Activated naive CD4-positive, alpha-beta T cell treated with Interleukin-2 at 50 U/mL for 16 hours (primary cell): ENCODE measurements at regions not wholly inside any gene's neighbourhood (a gene's known extent, or its start where the extent isn't known, plus 50 kb on each side); places are given as distances from the start of the nearest gene placed in this dataset.
"Not testable (repeated sequence)": the region's sequence is repeated elsewhere in the genome, so short reads cannot be mapped to it uniquely, and the experiment has no call there.

Experiments used
- DNase-seq: peaks from one replicate; pipeline ENCODE4 v3.0.0-alpha.2; 2020

- no peak for DNase-seq
Observed at GRCh38 chrX:16320765-16321355, 153.6 kb downstream of the MAGEB17 start.

GRCh38 chrX:16333453-16333852, 166.2 kb downstream of the MAGEB17 start:
- DNase-seq, result no peak

- DNase-seq, result no peak
Observed at GRCh38 chrX:16335181-16335580, 167.9 kb downstream of the MAGEB17 start.

- DNase-seq, result no peak
Observed at GRCh38 chrX:16347968-16348670, 180.8 kb downstream of the MAGEB17 start.

- DNase-seq, result no peak
Observed at GRCh38 chrX:16357902-16358301, 190.6 kb downstream of the MAGEB17 start.

- DNase-seq, result not testable (repeated sequence)
Observed at GRCh38 chrX:16360056-16360455, 192.8 kb downstream of the MAGEB17 start.

- DNase-seq, result no peak
Observed at GRCh38 chrX:16368696-16369095, 201.4 kb downstream of the MAGEB17 start.

GRCh38 chrX:16376056-16376455, 208.8 kb downstream of the MAGEB17 start:
- no peak for DNase-seq

GRCh38 chrX:16386126-16386525, 218.8 kb downstream of the MAGEB17 start:
- DNase-seq, result no peak

- no peak for DNase-seq
Observed at GRCh38 chrX:16392597-16392996, 225.3 kb downstream of the MAGEB17 start.

GRCh38 chrX:16394290-16394689, 227.0 kb downstream of the MAGEB17 start:
- DNase-seq, result no peak

GRCh38 chrX:16403808-16404207, 236.5 kb downstream of the MAGEB17 start:
- DNase-seq, result no peak

GRCh38 chrX:16416588-16416987, 233.4 kb upstream of the S100G start:
- DNase-seq, result no peak

- DNase-seq, result no peak
Observed at GRCh38 chrX:16418650-16419049, 231.3 kb upstream of the S100G start.

- no peak for DNase-seq
Observed at GRCh38 chrX:16427668-16428067, 222.3 kb upstream of the S100G start.

- no peak for DNase-seq
Observed at GRCh38 chrX:16429406-16429805, 220.6 kb upstream of the S100G start.

- DNase-seq, result no peak
Observed at GRCh38 chrX:16431266-16431665, 218.7 kb upstream of the S100G start.

- DNase-seq, result no peak
Observed at GRCh38 chrX:16433021-16433420, 216.9 kb upstream of the S100G start.

- DNase-seq, result no peak
Observed at GRCh38 chrX:16435399-16435986, 214.5 kb upstream of the S100G start.

- DNase-seq, result peak; percentile 58
Observed at GRCh38 chrX:16436348-16437188, 213.4 kb upstream of the S100G start.

- DNase-seq, result no peak
Observed at GRCh38 chrX:16440446-16440845, 209.5 kb upstream of the S100G start.

GRCh38 chrX:16444353-16444752, 205.6 kb upstream of the S100G start:
- DNase-seq, result no peak

GRCh38 chrX:16445166-16445752, 204.7 kb upstream of the S100G start:
- peak; percentile 27 for DNase-seq
